Central memory CD8-positive, alpha-beta T cell (primary cell): ENCODE measurements at regions not wholly inside any gene's neighbourhood (a gene's known extent, or its start where the extent isn't known, plus 50 kb on each side); places are given as distances from the start of the nearest gene placed in this dataset.

Experiments used
- ATAC-seq: fragments of 150-1000 bp; cut with Tn5 transposase; replicated peaks from 2 replicates; pipeline ENCODE4 v1.10.0; 2022; ENCODE audit warnings: mild to moderate bottlenecking, moderate FRiP score, moderate number of reproducible peaks; ENCODE audit not compliant: poor library complexity, severe bottlenecking; ENCODE audit errors: extremely low read depth
- DNase-seq, 2 donors: peaks; one replicate each; pipeline ENCODE4 v3.0.0; 2021; ENCODE audit warnings: low spot score in 2 of 2
- H3K27ac Mint-ChIP-seq: one replicate; pipeline ENCODE4 v1.8.0; 2022; ENCODE audit warnings: low read depth, mild to moderate bottlenecking, moderate library complexity, mixed read lengths
- H3K27me3 Mint-ChIP-seq: one replicate; pipeline ENCODE4 v1.8.0; 2022; ENCODE audit warnings: mixed read lengths
- H3K36me3 Mint-ChIP-seq: one replicate; pipeline ENCODE4 v1.8.0; 2022; ENCODE audit warnings: mild to moderate bottlenecking, moderate library complexity, mixed read lengths; ENCODE audit not compliant: insufficient read depth
- H3K4me1 Mint-ChIP-seq: one replicate; pipeline ENCODE4 v1.8.0; 2022; ENCODE audit warnings: mixed read lengths
- H3K4me3 Mint-ChIP-seq: one replicate; pipeline ENCODE4 v1.8.0; 2022; ENCODE audit warnings: mild to moderate bottlenecking, moderate library complexity, mixed read lengths
- H3K9me3 Mint-ChIP-seq: one replicate; pipeline ENCODE4 v1.8.0; 2022; ENCODE audit warnings: mixed read lengths

DNA sequence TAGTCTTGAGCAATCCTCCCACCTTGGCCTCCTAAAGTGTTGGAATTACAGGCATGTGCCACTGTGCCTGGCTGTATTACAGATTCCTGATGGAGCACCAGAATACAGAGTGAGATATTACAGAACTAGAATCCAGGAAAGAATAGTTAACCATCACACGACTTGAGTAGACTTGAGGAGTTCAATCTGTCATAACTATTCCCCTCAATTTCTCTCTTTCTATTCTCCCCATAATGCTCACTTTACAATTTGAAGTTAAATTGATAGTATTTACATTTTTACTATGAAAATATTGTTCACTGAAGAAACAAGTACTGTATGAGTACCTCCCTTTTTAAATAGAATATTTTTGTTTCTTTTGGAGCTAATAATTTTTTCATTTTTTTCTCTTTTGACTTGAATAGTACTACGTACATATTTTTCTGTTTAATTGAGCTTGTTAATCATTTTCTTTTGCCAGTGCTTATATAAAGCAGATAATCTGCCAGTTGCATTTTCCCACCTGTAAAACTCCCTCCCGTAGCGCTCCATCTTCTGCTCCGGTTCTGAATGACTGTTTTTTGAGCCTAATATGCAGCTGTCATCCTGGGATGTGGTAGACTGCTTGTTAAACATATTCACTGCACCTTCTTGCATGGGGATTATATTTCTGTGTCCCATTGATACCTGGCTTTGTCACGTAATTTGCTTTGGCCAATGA lies 105.5 kb downstream of the MYCN start:
- Mint-ChIP-seq H3K4me1 (no peaks in the 10 kb centered on the region), H3K9me3 (no peaks in the 10 kb centered on the region), H3K4me3 (no peak overlapping the region), H3K27me3 (no peaks in the 10 kb centered on the region), H3K27ac (no peak overlapping the region), H3K36me3 (no peaks in the 10 kb centered on the region)
- no peak for ATAC-seq
- DNase-seq, result no peak

GRCh38 chr2:16044946-16045456 lies 104.7 kb downstream of the MYCN start:
- no peak for ATAC-seq

DNA sequence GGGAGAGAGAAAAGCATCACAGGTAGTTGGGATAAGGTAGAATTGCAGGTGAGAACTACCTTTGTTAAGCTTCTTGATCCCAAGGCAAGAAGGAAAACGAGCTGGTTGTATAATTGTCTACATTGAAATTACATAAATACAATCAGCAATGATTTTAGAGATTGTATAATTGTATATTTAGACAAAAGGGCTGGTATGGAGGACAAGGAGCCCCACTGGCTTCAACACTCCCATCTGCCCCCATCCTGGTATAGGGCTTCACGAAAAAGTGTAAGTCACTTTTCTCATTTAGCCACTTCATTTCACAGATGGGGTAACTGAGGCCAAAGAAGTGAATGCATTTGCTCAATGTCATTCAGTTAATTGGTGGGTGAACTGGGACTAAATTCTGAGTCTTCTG lies 103.3 kb downstream of the MYCN start:
- DNase-seq (no peak), ATAC-seq (no peak)
- no peaks in the 10 kb centered on the region for H3K36me3 Mint-ChIP-seq
- H3K4me1 Mint-ChIP-seq, result no peaks in the 10 kb centered on the region
- H3K27me3 Mint-ChIP-seq, result no peaks in the 10 kb centered on the region
- no peak overlapping the region for H3K27ac Mint-ChIP-seq
- no peaks in the 10 kb centered on the region for H3K9me3 Mint-ChIP-seq
- no peak overlapping the region for H3K4me3 Mint-ChIP-seq

More at GRCh38 chr2:16044946-16045456, 104.7 kb downstream of the MYCN start:
- no peak overlapping the region for H3K4me3 Mint-ChIP-seq
- no peaks in the 10 kb centered on the region for H3K27me3 Mint-ChIP-seq
- H3K9me3 Mint-ChIP-seq, result no peaks in the 10 kb centered on the region
- DNase-seq, result no peak
- no peaks in the 10 kb centered on the region for H3K4me1 Mint-ChIP-seq
- no peaks in the 10 kb centered on the region for H3K36me3 Mint-ChIP-seq
- H3K27ac Mint-ChIP-seq, result no peak overlapping the region

- H3K27ac Mint-ChIP-seq, result no peak overlapping the region
- H3K4me3 Mint-ChIP-seq, result no peak overlapping the region
- H3K36me3 Mint-ChIP-seq, result no peaks in the 10 kb centered on the region
- DNase-seq (no peak), ATAC-seq (no peak)
- no peaks in the 10 kb centered on the region for H3K9me3 Mint-ChIP-seq
- H3K4me1 Mint-ChIP-seq, result no peaks in the 10 kb centered on the region
- no peaks in the 10 kb centered on the region for H3K27me3 Mint-ChIP-seq
Measured at GRCh38 chr2:16043192-16043591, 102.8 kb downstream of the MYCN start.

- DNase-seq (no peak), ATAC-seq (no peak)
- H3K9me3 Mint-ChIP-seq, result no peaks in the 10 kb centered on the region
- H3K4me1 Mint-ChIP-seq, result no peaks in the 10 kb centered on the region
- no peak overlapping the region for H3K27ac Mint-ChIP-seq
- no peak overlapping the region for H3K4me3 Mint-ChIP-seq
- no peaks in the 10 kb centered on the region for H3K36me3 Mint-ChIP-seq
- no peaks in the 10 kb centered on the region for H3K27me3 Mint-ChIP-seq
Measured at GRCh38 chr2:16042201-16042700, 101.9 kb downstream of the MYCN start.

GRCh38 chr2:16040271-16041010 lies 100.1 kb downstream of the MYCN start:
- no peak for DNase-seq
- H3K36me3 Mint-ChIP-seq, result peaks cover 2% of the 10 kb centered on the region
- no peak for ATAC-seq
- no peaks in the 10 kb centered on the region for H3K9me3 Mint-ChIP-seq
- no peaks in the 10 kb centered on the region for H3K27me3 Mint-ChIP-seq
- no peak overlapping the region for H3K4me3 Mint-ChIP-seq
- H3K27ac Mint-ChIP-seq, result no peak overlapping the region
- no peaks in the 10 kb centered on the region for H3K4me1 Mint-ChIP-seq

- ATAC-seq (no peak), DNase-seq (no peak)
- Mint-ChIP-seq H3K4me1 (no peaks in the 10 kb centered on the region), H3K27me3 (no peaks in the 10 kb centered on the region), H3K9me3 (no peaks in the 10 kb centered on the region), H3K27ac (no peak overlapping the region), H3K36me3 (peaks cover 2% of the 10 kb centered on the region), H3K4me3 (no peak overlapping the region)
Measured at GRCh38 chr2:16039823-16040222, 99.5 kb downstream of the MYCN start.

- Mint-ChIP-seq H3K4me3 (no peak overlapping the region), H3K4me1 (no peaks in the 10 kb centered on the region), H3K9me3 (no peaks in the 10 kb centered on the region), H3K36me3 (peaks cover 2% of the 10 kb centered on the region), H3K27me3 (no peaks in the 10 kb centered on the region), H3K27ac (no peak overlapping the region)
- ATAC-seq, result no peak
- no peak for DNase-seq
Measured at GRCh38 chr2:16039055-16039454, 98.7 kb downstream of the MYCN start.

DNA sequence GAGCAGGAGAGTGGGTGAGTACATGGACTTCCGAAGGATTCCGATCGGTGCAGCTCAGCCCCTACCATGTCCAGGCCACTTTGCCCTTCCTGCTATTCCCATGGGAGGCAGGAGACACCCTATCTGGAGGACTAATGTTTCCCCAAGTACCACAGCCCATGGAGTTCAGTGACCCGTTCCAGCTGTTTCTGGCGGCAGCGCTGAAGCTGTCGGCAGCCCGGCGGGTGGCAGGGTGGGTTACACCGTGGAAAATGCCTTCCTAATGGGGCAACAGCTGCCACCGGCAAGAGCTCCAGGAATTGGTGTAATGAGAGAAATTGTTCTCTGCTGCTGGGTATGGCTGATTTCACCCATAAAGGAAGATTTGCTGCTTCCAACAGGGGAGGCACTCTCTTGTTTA lies 98.3 kb downstream of the MYCN start:
- ATAC-seq (no peak), DNase-seq (no peak)
- Mint-ChIP-seq H3K9me3 (no peaks in the 10 kb centered on the region), H3K27me3 (no peaks in the 10 kb centered on the region), H3K27ac (no peak overlapping the region), H3K4me1 (no peaks in the 10 kb centered on the region), H3K36me3 (peaks cover 2% of the 10 kb centered on the region), H3K4me3 (no peak overlapping the region)

DNA sequence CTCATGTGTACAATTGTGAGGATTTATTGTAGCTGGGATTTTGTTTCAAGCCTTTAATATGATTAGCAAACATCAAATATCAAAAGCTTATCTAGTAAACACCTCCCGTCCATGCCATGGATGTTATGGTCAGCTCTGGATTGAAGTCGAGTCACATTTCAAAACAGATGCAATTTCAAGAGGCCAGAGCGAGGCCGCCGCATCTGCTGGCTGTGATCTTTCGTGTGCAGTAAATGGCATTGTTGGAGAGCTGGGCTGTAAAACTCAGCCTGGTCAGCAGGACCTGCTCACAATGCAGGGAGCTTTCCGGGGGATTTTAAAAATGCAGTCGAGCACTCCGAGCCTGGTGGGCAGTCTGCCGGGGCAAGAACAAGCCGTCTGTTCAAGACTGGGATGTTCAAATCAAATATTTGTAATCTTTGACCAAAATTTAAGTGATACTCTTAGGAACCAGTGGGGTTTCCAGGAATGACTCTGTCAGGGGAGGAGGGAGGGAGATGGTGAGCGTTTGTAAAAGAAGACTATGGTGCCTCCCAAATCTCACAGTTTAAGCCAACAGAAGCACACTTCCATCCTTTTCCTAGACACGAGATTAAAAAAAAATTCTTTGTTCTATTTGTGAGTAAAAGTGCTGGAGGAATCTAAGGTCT lies 97.6 kb downstream of the MYCN start:
- H3K4me3 Mint-ChIP-seq, result no peak overlapping the region
- H3K36me3 Mint-ChIP-seq, result peaks cover 2% of the 10 kb centered on the region
- no peaks in the 10 kb centered on the region for H3K27me3 Mint-ChIP-seq
- H3K27ac Mint-ChIP-seq, result no peak overlapping the region
- ATAC-seq (no peak), DNase-seq (no peak)
- no peaks in the 10 kb centered on the region for H3K4me1 Mint-ChIP-seq
- H3K9me3 Mint-ChIP-seq, result no peaks in the 10 kb centered on the region

DNA sequence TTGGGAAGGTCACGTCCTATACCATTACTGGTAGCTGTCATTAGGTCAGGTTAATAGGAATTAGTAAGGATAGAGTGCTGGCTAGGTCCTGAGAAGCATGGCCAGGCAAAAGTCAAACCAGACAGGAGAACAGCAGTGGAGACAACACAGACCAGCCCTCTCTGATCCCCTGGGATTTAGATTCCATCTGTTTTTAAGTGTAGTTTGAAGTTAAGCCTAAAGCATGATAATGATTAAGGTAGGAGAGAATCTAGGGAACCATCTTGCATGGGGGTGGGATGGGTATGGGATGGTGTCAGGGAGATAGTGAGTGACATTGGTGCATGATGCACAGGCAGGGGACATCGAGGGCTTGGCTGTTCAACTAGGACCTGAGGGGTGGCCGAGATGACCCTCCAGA lies 96.6 kb downstream of the MYCN start:
- Mint-ChIP-seq H3K27me3 (no peaks in the 10 kb centered on the region), H3K4me1 (no peaks in the 10 kb centered on the region), H3K36me3 (peaks cover 2% of the 10 kb centered on the region), H3K4me3 (no peak overlapping the region), H3K9me3 (no peaks in the 10 kb centered on the region), H3K27ac (no peak overlapping the region)
- no peak for ATAC-seq
- DNase-seq, result no peak

- H3K4me3 Mint-ChIP-seq, result no peak overlapping the region
- no peaks in the 10 kb centered on the region for H3K9me3 Mint-ChIP-seq
- no peak for ATAC-seq
- no peak overlapping the region for H3K27ac Mint-ChIP-seq
- no peak for DNase-seq
- peaks cover 2% of the 10 kb centered on the region for H3K36me3 Mint-ChIP-seq
- H3K4me1 Mint-ChIP-seq, result no peaks in the 10 kb centered on the region
- no peaks in the 10 kb centered on the region for H3K27me3 Mint-ChIP-seq
Measured at GRCh38 chr2:16035747-16036745, 95.7 kb downstream of the MYCN start.
